ENCODE measurements at regions not wholly inside any gene's neighbourhood (a gene's known extent, or its start where the extent isn't known, plus 50 kb on each side); places are given as distances from the start of the nearest gene placed in this dataset.

GRCh38 chr1:208743361-208743760 is 499.2 kb upstream of the PLXNA2 start:
- TF ChIP-seq, protein P1, sequence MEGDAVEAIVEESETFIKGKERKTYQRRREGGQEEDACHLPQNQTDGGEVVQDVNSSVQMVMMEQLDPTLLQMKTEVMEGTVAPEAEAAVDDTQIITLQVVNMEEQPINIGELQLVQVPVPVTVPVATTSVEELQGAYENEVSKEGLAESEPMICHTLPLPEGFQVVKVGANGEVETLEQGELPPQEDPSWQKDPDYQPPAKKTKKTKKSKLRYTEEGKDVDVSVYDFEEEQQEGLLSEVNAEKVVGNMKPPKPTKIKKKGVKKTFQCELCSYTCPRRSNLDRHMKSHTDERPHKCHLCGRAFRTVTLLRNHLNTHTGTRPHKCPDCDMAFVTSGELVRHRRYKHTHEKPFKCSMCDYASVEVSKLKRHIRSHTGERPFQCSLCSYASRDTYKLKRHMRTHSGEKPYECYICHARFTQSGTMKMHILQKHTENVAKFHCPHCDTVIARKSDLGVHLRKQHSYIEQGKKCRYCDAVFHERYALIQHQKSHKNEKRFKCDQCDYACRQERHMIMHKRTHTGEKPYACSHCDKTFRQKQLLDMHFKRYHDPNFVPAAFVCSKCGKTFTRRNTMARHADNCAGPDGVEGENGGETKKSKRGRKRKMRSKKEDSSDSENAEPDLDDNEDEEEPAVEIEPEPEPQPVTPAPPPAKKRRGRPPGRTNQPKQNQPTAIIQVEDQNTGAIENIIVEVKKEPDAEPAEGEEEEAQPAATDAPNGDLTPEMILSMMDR (conservative IDR thresholded peaks at IDR 0.05), result no peak
- no peak for TF ChIP-seq EZH2 (IDR thresholded peaks at IDR 0.05; ENCODE audit: low read depth)

Data from PC-9 (cell line).